OCI-LY3 (cell line): ENCODE measurements at regions not wholly inside any gene's neighbourhood (a gene's known extent, or its start where the extent isn't known, plus 50 kb on each side); places are given as distances from the start of the nearest gene placed in this dataset.

ENCODE experiments used
- CTCF ChIP-seq: fragments of 200-600, 300-600 bp; sonication (generic); IDR thresholded peaks from 2 replicates; pipeline ENCODE4 v1.5.1; 2014; ENCODE audit warnings: antibody characterized with exemption, low read length, low read depth
- EZH2phosphoT487 ChIP-seq: fragments of 200-600 bp; shearing (Covaris generic); IDR thresholded peaks from 2 replicates; pipeline ENCODE4 v1.6.1; 2018; ENCODE audit warnings: antibody characterized with exemption, mixed run types, low read depth

DNA sequence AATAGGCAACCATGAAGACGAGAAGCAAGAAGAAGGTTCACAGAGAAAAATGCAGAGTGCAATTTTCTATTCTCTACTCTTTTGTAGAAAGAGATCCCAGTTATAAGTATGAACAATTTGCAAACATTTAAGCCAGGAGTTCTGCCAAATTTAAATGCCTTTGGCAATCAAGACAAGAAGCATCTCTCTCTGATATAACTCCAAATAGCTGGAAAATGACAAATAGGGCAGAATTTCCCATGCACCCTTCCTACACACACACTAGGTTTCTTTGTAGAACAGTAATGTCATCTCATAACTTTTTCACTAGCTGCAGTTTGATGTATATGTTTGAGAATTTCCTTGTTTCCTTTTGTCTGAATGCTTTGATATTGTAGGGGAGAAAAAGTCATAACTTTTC is 333.5 kb upstream of the AZI2 start:
- TF ChIP-seq CTCF: no peak
- no peak for TF ChIP-seq EZH2phosphoT487
